ENCODE measurements at regions not wholly inside any gene's neighbourhood (a gene's known extent, or its start where the extent isn't known, plus 50 kb on each side); places are given as distances from the start of the nearest gene placed in this dataset.

DNA sequence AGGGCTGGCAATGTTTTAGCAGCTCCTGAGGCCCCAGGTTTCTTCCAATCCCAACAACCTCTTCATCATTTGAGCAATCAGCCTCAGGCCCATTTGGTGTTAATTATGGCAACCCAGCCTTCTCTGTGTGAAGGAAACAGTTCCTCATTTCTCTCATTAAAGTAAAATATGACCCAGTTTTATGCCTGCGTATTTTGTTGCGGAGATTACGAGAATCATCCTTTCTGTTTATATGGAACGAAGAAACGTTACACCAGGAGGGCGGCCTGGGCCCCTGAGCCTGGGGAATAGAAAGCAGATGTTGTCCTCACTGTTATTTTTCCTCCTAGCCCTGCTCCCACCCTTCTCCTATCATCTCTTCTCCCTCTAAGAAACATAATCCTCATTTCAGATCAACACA lies 332.2 kb upstream of the USP24 start:
- no peak for TF ChIP-seq POLR2A (IDR thresholded peaks at IDR 0.05; ENCODE audit: low read length)
- TF ChIP-seq GATA1 (IDR thresholded peaks at IDR 0.05; ENCODE audit: low read depth, low read length): no peak

All from erythroblast (primary cell).